OCI-M2 (cell line): ENCODE measurements at regions not wholly inside any gene's neighbourhood (a gene's known extent, or its start where the extent isn't known, plus 50 kb on each side); places are given as distances from the start of the nearest gene placed in this dataset.
A peak's percentile ranks its signal among the peaks of the same experiment; 100 is the strongest.

Experiments used
- DNase-seq: peaks from one replicate; lab custom pipeline; 2025; ENCODE audit not compliant: unreplicated experiment; lab: John Stamatoyannopoulos, UW

DNA sequence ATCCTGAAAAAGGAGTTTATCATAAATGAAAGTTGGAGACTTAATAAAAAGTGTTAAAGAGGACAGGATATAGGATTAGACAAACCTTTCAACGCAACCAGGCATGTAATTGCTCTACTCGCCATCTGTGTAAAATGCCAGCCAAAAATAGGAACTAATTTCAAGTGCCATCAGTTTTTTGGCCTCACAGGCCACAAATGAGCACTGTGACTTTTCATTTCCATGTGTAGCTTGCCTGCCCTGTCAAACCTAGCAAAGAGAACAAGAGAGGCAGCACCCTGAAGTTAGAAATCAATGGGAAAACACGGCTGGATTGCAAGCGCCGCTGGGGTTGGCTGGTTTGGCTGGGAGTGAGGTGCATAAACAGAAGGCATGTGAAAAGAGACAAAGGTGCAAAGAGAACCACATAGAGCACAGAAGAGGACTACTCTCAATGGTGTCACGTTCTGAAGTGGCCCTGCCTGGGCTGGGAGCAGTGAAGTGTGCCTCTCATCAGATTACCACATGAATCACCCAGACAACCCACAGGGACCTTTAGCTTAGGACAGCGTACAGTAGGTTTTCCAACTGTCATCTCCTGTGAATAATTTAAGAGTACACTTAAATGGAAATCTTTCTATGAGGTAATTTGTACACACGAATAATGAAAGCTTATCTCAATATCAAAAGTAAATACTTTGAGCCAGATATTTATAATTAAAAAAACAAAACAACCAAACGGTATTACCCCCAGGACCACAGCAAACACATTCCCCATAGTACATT lies 78.0 kb upstream of the NHSL1 start:
- DNase-seq = no peak

DNA sequence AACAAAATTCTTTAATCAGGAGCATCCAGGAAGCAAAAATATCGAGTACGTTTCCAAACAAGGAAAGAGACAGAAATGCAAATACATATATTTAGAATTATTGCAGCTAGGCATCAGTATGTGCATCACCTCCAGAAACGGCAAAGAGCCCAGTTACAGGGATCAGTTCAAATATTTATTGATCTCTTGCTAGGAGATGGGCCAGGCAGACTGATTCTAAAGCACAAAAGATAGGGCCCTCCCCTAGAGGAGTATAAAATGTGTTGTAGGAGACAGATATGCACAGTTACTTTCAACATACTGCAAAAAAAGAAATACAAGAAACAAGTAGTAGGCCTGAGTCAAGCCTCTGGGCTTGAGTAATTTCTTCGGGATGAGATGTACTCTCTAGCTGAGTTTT lies 80.7 kb upstream of the NHSL1 start:
- DNase-seq = no peak

DNA sequence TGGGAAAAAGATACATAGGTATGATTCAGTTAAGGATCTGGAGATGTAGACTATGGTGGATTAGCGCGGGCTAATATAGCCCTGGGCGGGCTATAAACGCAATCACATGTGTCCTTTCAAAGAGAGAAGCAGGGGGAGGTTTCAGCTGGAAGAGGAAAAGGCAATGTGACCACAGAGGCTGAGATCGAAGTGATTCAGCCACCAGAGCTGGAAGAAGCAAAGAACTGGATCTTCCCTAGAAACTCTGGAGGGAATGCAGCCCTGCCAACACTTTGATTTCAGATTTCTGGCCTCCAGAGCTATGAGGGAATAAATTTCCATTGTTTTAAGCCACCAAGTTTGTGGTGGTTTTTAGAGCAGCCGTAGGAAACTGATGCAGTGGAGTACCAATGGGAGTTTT lies 81.5 kb upstream of the NHSL1 start:
- DNase-seq = no peak

DNA sequence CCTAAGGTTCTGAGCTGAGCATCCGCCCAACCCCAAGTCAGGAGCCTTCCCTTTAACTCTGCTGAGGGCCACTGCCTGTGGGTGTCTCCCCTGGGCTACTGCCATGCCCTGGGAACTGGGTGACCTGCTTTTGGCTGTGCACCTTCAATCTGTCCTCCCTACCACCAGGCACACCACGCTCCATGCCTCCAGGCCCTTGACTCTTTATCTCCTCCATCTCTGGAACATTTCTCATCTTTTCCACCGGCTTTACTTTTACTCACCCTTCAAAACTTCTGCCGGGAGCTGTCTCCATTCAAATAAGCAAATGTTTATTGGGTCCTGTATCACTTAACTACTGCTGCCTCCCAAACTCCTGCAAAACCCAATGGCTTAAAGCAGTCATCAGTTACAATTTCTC lies 83.3 kb upstream of the NHSL1 start:
- no peak for DNase-seq

DNA sequence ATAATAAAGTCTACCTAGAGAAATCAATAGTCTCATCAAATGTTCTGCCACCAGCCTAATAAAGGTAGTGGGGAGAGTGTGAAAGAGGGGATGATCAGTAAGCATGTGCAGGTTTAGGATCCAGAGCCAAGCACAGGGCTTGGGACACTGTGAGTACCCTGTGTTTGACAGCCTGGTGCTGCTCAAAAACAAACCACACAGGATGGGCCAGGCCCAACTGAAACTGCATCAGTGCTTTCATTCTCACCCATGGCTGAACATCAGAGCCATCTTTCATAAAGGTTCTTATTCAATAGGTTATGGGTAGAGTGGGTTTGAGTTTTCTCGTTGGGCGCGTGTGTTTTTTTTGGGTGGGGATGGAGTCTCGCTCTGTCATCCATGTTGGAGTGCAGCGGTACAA lies 87.3 kb upstream of the NHSL1 start:
- DNase-seq = no peak

DNA sequence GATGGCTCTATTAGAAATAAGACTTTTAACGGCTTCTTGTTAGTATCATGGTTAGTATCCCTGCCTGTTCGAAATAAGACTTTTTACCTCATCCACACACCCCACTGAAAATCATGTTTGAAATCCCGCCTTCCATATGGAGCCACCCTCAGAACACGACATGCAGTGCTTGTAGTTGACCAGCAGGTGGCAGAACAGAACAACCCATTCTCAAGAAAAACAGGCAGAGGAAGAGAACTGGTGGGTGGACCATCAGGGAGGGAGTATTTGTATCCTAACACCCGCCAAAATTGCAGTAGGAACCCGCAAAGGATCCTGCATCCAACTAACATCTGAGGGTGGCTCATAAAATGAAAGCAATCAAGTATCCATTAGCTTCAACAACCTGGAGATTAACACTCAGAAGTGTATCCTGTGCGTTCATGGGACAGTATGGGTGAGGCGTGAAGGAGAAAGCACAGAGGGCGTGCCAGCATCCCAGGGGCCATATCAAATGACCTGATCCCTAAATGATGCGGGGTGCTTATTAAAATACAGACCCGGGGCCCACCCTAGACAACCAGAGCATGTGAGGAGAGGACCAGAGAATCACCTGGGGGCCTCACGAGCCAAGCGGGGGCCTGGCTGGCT lies 89.6 kb upstream of the NHSL1 start:
- peak; percentile 50 for DNase-seq

DNA sequence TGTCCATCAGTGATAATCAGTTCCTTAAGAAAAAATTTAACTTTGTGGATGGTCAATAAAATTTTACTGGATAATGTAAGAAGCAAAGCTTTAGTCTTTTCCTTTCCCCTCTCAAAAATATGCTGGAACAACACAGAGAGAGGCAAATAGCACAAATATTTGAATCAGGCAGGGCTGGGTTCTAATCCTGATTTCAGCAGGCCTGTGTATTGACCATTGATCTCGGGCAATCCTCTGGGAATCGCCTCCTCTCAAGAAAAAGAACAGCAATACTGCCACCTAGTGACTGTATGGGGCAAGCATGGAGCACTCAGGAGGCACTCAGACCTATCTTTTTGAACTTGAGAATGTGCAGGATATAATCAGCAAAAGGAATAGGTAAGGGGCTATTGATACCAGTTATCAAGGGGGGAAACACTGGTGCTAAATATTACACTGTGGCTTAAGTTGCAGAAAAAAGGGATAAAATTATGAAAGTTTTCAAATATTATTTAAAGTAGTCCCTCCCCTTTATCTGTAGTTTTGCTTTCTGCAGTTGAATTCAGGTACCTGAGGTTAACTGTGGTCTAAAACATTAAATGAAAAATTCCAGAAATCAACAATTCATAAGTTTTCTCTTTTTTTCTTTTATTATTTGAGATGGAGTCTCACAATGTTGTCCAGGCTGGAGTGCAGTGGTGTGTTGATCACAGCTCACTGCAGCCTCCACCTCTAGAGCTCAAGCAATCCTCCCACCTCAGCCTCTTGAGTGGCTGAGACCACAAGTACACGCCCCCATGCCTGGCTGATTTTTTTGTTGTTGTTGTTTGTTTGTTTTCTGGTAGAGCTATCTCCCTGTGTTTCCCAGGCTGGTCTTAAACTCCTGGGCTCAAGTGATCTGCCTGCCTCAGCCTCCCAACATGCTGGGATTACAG lies 91.8 kb upstream of the NHSL1 start:
- DNase-seq = peak; percentile 9

DNA sequence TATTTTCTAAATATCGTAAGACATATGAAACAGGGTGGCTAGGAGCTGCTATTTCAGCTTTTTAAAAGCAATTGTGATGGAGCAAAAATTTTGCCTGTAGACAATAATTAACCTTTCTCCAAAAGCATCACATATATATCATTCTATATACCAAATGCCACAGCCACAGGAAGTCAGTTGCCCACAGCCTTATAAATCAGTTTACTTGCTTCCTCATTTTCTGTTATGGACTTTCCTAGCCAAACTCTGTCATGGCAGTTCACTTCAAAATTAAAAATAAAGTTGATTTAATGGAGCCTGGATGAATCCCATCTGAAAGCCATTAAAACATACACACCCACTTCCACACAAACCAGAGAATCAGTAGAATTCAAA lies 93.4 kb upstream of the NHSL1 start:
- DNase-seq = no peak

DNA sequence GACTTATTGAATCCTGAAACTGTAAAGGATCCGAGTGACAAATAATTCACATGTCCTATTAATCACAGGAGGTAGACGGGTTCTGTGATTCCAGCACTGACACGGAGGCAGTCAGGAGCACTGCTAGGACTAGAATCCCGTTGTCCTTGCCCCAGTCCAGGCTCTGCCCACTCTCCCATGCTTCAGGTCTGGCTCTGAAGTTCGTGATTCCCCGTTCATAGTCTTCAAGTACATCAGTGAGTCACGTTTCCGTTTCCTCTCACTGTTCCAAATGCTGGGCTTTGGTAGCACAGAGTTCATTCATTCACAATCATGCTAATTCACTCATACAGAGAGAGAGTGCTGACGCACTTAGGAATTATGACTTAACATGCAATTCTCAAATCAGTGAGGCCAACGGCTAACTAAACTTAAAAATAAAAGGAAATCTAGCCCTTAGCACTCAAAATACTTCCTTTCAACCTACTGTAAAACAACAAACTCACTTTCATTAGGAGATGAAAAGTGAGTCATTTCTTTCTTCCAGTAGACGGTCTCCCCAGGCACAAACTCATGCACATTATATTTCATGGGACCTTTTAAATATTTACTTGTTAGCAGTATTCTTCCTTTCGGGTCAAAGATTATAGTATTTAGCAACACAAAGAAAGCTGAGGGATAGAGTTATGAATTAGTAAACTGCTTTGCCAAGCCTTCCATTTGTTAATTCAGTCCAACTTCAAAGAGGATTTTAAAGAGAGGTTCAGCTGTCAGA lies 94.0 kb upstream of the NHSL1 start:
- DNase-seq = no peak

DNA sequence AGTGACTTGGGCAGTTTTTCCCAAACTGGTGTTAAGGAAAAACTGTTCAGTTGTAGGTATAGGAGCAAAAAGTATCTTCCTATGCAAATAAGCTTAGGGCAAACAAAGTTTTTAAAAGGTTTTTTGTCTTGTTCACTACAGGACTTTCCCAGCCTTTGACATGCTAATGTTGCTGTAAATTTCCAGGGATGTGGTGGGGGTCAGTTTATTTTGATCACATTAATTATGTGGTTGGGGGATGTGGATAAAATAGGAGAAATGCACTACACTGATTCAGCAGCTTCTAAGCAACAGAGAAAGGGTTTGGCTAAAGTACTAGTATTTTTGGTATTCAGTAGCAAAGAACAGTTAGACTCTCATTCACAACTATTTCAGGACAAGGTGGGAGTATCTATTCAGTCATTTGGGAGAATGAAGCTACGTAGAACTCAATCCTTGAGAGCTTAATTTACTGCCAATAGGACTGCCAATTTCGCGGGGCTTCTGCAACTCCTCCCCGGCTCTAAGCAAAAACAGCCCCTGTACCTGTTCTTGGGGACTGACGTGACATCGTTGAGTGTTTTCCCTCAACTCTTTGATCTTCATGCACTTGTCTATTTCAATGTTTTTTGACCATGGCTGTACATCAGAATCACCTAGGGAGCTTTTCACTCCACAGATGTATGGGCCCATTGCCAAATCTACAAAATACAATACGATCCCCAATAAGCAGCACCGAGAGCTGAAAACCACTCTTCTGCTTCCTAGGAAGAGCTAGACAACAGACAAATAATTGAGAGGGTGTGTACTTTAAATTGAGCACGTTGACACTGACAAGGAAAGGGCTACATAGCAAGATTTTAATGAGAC lies 94.8 kb upstream of the NHSL1 start:
- no peak for DNase-seq

DNA sequence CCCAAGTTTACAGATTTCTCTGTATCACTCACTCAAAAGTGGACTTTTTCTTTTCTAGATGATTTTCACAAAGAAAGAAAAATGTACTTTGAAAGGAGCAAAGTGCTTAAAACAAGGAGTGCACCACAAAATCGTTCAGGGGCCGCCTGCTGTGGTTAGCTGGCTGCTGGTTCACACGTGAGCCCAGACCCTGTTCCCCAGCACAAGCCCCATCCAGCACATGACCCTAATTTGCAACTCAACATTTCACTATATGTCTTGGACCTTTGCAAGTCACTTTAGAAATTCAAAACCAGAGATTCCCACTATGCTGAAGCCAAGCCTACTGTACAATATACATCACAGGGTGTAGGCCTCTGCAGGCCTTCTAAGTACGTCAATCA lies 95.5 kb upstream of the NHSL1 start:
- DNase-seq = no peak

DNA sequence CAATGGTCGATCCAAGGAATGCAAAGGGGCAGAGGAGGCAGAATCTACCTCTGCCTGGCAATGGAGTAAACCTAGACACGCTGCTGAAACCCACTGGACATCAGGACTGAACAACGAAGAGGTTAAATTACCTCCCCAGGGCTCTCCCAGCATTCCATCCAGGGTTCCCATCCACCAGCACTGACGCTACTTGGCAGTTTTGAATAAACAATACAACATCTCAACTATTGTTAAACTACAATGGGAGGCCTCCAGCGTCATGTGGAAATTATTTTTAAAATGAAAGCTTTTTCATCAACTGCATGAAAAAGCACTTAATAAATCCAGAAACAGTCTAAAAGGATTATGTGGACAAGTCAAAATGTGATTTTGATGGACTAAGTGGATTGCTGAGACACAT lies 96.8 kb upstream of the NHSL1 start:
- DNase-seq = no peak

DNA sequence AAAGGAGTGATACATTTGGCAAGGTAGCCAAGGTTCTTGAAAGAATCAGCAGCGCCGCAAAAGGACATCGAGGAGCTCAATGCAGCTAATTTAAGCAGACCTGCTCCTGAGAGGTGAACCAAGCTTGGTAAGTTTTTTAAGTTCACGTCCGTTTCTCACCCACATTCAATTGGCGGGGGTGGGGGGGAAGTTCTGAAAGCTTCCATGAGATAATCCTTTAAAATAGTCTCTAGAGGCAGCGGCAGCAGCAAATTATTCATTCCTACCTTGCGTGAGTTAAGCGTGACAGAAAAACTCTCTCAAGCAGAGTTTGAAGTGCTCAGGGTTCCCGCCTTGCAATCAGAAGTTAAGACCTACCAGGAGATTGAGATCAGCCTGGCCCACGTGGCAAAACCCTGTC lies 97.3 kb upstream of the NHSL1 start:
- no peak for DNase-seq

DNA sequence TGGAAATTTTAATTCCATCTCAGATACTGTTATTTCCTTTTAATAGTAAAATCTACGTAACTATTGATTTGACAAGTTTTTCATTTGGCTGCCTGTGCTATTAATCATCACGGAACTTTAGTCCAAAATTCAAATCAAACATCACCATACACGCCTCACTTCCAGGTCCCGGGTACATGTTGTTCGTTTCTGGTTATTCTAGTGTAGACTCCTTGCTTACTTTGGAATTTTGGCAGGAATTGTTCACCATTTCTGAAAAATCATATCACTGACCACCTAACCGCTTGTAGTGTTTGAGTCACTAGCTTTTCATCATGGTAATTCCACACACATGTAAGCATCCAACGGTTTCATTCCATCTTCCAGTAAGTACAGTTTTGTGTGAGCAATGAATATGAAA lies 98.0 kb upstream of the NHSL1 start:
- DNase-seq = no peak

DNA sequence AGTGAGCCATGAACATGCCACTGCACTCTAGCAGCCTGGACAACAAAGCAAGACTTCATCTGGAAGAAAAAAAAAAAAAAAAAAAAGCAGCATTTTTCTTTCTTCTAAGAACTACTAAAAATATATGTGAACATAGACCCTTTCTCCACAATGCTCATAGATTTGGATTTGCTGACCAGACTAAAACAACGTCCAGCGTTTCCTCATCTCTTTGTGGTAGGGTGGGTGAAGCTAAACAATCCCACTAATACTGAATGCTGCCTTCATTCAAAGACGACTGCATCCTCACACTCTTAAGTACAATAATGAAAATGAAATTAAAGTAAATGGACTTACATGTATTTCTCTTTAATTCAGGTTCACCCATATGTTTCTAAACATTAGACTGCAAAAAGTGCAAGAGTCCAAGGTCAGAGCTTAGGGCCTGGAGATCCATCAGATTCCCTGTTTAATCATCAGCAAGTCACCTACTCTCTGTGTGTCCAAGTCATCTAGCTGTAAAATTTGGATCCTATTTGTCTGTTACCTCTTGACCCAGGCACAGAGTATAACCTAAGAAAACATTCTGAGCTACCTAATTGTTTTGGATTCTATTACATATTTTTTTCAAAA lies 99.4 kb upstream of the NHSL1 start:
- no peak for DNase-seq

DNA sequence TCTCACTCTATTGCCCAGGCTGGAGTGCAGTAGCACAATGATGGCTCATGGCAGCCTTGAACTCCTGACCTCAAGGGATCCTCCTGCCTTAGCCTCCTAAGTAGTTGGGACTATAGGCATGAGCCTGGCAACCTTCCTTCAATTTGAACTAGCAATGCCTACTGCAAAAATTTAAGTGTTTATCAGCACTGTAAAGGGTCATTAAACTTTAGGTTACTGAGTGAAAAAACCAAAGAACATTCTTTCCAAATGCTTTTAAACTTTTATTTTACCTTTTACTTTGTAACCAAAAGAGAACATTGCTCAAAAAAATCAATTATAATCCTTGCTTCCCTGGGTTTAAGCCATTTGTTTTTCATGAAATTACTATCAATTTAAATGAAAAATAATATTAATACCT lies 101.0 kb upstream of the NHSL1 start:
- no peak for DNase-seq

DNA sequence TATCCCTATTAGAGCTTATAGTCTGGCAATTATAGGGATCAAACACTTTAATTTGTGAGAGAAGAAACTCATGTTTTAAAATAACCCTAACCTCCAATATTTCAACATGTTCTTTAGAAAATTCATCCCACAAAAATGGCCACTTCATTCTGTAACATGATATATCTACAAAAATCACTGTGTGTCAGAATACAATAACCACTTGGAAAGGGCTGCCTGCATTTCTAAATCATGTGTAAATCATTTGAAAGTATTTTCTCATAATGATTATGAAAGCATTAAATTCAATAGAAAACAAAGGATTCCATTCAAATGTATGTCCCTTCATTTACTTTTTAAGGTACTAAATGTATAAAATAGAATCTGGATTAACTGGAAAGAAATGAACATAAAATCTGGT lies 101.4 kb upstream of the NHSL1 start:
- DNase-seq = no peak

DNA sequence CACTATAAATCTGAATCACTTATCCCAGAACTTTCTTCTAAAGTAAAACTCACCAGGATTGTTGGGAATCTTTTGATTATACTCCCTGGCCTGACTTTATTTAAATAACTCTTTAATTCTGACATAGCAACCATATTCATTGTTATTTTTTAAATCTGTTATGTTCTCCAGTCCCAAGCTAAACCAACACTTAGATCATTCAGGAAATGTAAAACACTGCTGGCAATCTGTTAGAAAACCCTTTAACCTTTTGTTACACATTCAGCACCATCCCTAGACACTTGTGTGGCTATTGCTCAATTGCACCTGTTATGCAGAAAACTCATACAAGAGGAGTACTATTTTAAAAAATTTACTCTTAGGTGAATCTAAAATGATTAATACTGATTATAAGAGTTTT lies 101.8 kb upstream of the NHSL1 start:
- no peak for DNase-seq

DNA sequence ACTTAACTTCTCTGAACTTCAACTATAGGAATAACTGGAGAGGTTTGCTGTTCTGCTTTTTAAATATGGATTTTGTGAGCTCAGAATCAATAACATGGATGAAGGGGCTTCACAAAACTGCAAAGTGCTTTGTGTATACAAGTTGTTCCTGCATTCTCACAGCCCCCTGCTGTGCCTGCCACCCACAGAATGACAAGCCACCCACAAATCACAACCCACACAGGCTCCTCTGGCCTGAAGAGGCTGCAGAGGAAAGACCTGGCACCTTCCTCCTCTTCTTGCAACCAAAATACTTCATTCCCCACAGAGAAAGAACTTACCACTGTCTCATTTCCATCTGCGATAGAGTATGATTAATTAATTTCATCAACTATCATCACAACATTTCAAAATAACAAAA lies 106.7 kb upstream of the NHSL1 start:
- no peak for DNase-seq
